ENCODE measurements at regions not wholly inside any gene's neighbourhood (a gene's known extent, or its start where the extent isn't known, plus 50 kb on each side); places are given as distances from the start of the nearest gene placed in this dataset.

GRCh38 chr6:163889904-163890514 lies 475.5 kb downstream of the QKI start:
- no peaks in the 10 kb centered on the region for H3K9me3 ChIP-seq (ENCODE audit: low read length)
- FAIRE-seq: no peak
- in situ Hi-C loops (cut with HindIII; ENCODE audit: extremely low pct_ligation_motif_present, low pct_unique_long_range_greater_than_20kb) (no loop called here), intact Hi-C loops (cut with micrococcal nuclease; ENCODE audit: unreplicated experiment) (no loop called here)
- no peak overlapping the region for H3K4me3 ChIP-seq (replicated peaks in 1 of 3; ENCODE audit: insufficient read depth in 1 of 3, low read depth in 2 of 3, low read length in 3 of 3)
- no peak overlapping the region for H3K27ac ChIP-seq (ENCODE audit: extremely low read length, insufficient read depth, low read length)
- no peak overlapping the region for H3K4me2 ChIP-seq (ENCODE audit: low read depth, low read length)
- no peaks in the 10 kb centered on the region for H3K4me1 ChIP-seq (ENCODE audit: insufficient read depth, low read length)
- 4% methylated on average over 3 of the region's 3 CpGs for WGBS (ENCODE audit: low lambda C conversion rate)
- no peak overlapping the region for H3K9ac ChIP-seq (ENCODE audit: insufficient read depth, low read depth, low read length)
- no peak overlapping the region for H2AFZ ChIP-seq (ENCODE audit: low read length)
- ChIA-PET POLR2A (no interaction called here), CTCF (ENCODE audit: low intra/inter-chr PET ratio, low total read pairs) (no interaction called here)
- H4K20me1 ChIP-seq (ENCODE audit: insufficient read depth, low read length): no peaks in the 10 kb centered on the region
- ATAC-seq: no peak
- no peaks in the 10 kb centered on the region for H3K27me3 ChIP-seq (ENCODE audit: control insufficient read depth in 1 of 2, insufficient read depth in 2 of 2, low read length in 2 of 2)
- no peaks in the 10 kb centered on the region for H3K36me3 ChIP-seq (replicated peaks in 1 of 2; ENCODE audit: control insufficient read depth in 1 of 2, insufficient read depth in 2 of 2, low read length in 2 of 2)
- H3K79me2 ChIP-seq (ENCODE audit: insufficient read depth, low read length): no peaks in the 10 kb centered on the region
- DNase-seq (ENCODE audit: low spot score): no peak
- no TSS peak for BruUV-seq (replicated peaks)
- TF ChIP-seq ZFP62 (CRISPR knock-in tag; IDR thresholded peaks at IDR 0.05) (no peak), ZBTB3 (CRISPR knock-in tag; IDR thresholded peaks at IDR 0.05; ENCODE audit: borderline replicate concordance, low read depth) (no peak), ATF2 (CRISPR knock-in tag; IDR thresholded peaks at IDR 0.05) (no peak), SIX4 (CRISPR knock-in tag; IDR thresholded peaks at IDR 0.05) (no peak), TFE3 (CRISPR knock-in tag; IDR thresholded peaks at IDR 0.05) (no peak), ZBTB20 (CRISPR knock-in tag; IDR thresholded peaks at IDR 0.05; ENCODE audit: borderline replicate concordance, low read depth) (no peak), ARNTL (CRISPR knock-in tag; IDR thresholded peaks at IDR 0.05) (no peak), ZBTB7A (CRISPR knock-in tag; IDR thresholded peaks at IDR 0.05) (no peak), CTCF (CRISPR knock-in tag; IDR thresholded peaks at IDR 0.05) (no peak), MTA1 (CRISPR knock-in tag; IDR thresholded peaks at IDR 0.05; ENCODE audit: borderline replicate concordance) (no peak)
- TF ChIP-seq, protein P1, sequence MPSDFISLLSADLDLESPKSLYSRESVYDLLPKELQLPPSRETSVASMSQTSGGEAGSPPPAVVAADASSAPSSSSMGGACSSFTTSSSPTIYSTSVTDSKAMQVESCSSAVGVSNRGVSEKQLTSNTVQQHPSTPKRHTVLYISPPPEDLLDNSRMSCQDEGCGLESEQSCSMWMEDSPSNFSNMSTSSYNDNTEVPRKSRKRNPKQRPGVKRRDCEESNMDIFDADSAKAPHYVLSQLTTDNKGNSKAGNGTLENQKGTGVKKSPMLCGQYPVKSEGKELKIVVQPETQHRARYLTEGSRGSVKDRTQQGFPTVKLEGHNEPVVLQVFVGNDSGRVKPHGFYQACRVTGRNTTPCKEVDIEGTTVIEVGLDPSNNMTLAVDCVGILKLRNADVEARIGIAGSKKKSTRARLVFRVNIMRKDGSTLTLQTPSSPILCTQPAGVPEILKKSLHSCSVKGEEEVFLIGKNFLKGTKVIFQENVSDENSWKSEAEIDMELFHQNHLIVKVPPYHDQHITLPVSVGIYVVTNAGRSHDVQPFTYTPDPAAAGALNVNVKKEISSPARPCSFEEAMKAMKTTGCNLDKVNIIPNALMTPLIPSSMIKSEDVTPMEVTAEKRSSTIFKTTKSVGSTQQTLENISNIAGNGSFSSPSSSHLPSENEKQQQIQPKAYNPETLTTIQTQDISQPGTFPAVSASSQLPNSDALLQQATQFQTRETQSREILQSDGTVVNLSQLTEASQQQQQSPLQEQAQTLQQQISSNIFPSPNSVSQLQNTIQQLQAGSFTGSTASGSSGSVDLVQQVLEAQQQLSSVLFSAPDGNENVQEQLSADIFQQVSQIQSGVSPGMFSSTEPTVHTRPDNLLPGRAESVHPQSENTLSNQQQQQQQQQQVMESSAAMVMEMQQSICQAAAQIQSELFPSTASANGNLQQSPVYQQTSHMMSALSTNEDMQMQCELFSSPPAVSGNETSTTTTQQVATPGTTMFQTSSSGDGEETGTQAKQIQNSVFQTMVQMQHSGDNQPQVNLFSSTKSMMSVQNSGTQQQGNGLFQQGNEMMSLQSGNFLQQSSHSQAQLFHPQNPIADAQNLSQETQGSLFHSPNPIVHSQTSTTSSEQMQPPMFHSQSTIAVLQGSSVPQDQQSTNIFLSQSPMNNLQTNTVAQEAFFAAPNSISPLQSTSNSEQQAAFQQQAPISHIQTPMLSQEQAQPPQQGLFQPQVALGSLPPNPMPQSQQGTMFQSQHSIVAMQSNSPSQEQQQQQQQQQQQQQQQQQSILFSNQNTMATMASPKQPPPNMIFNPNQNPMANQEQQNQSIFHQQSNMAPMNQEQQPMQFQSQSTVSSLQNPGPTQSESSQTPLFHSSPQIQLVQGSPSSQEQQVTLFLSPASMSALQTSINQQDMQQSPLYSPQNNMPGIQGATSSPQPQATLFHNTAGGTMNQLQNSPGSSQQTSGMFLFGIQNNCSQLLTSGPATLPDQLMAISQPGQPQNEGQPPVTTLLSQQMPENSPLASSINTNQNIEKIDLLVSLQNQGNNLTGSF (CRISPR knock-in tag; IDR thresholded peaks at IDR 0.05): no peak
- TF ChIP-seq, protein P2, sequence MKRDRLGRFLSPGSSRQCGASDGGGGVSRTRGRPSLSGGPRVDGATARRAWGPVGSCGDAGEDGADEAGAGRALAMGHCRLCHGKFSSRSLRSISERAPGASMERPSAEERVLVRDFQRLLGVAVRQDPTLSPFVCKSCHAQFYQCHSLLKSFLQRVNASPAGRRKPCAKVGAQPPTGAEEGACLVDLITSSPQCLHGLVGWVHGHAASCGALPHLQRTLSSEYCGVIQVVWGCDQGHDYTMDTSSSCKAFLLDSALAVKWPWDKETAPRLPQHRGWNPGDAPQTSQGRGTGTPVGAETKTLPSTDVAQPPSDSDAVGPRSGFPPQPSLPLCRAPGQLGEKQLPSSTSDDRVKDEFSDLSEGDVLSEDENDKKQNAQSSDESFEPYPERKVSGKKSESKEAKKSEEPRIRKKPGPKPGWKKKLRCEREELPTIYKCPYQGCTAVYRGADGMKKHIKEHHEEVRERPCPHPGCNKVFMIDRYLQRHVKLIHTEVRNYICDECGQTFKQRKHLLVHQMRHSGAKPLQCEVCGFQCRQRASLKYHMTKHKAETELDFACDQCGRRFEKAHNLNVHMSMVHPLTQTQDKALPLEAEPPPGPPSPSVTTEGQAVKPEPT (CRISPR knock-in tag; IDR thresholded peaks at IDR 0.05; ENCODE audit: low read depth): no peak

Measured in HepG2 (cell line).